PC-9 (cell line): ENCODE measurements at regions not wholly inside any gene's neighbourhood (a gene's known extent, or its start where the extent isn't known, plus 50 kb on each side); places are given as distances from the start of the nearest gene placed in this dataset.

Experiments used
- BruUV-seq: library from RNA; stranded (reverse); fragments of 400-500 nt; replicated peaks from 2 replicates; lab custom pipeline; 2021; lab: Mats Ljungman, UMichigan
- CTCF ChIA-PET: fragments of 300-600 bp; sonication (Branson Sonifier 250); formaldehyde crosslinking; loops from one replicate; lab custom pipeline; 2022; ENCODE audit warnings: antibody characterized with exemption; lab: Charles Lee
- POLR2A ChIA-PET: fragments of 300-600 bp; sonication (Branson Sonifier 250); formaldehyde crosslinking; loops from one replicate; lab custom pipeline; 2022; ENCODE audit warnings: antibody characterized with exemption; ENCODE audit not compliant: unreplicated experiment; lab: Charles Lee
- DNase-seq, 2 experiments: peaks; one replicate each; pipeline versions ENCODE4 v3.0.0 to v3.0.0-alpha.2; 2015 to 2022; ENCODE audit warnings: mixed read lengths in 1 of 2
- H2AFZ ChIP-seq: fragments of 200-600 bp; sonication (generic); 2 replicates; pipeline ENCODE4 v1.8.1; 2017; ENCODE audit warnings: antibody characterized with exemption
- H3F3A ChIP-seq: fragments of 200-600 bp; sonication (generic); 2 replicates; pipeline ENCODE4 v1.8.1; 2017; ENCODE audit warnings: antibody characterized with exemption, mild to moderate bottlenecking, low read depth; ENCODE audit not compliant: insufficient read depth
- H3K27ac ChIP-seq: fragments of 200-600 bp; sonication (generic); 2 replicates; pipeline ENCODE4 v1.6.1; 2016; ENCODE audit warnings: mixed run types
- H3K27me3 ChIP-seq: fragments of 200-600 bp; sonication (generic); 2 replicates; pipeline ENCODE4 v1.6.1; 2016; ENCODE audit warnings: low read depth, mixed run types; ENCODE audit not compliant: insufficient read depth
- H3K36me3 ChIP-seq: fragments of 200-600 bp; sonication (generic); 2 replicates; pipeline ENCODE4 v1.6.1; 2016; ENCODE audit warnings: low read depth, mixed run types
- H3K4me1 ChIP-seq: fragments of 200-600 bp; sonication (generic); replicated peaks from 2 replicates; pipeline ENCODE4 v1.6.1; 2016; ENCODE audit warnings: mixed run types; ENCODE audit not compliant: insufficient read depth
- H3K4me2 ChIP-seq: fragments of 200-600 bp; sonication (generic); 2 replicates; pipeline ENCODE4 v1.6.1; 2017; ENCODE audit warnings: mixed run types
- H3K4me3 ChIP-seq: fragments of 200-600 bp; sonication (generic); 2 replicates; pipeline ENCODE4 v1.6.1; 2016; ENCODE audit warnings: mixed run types
- H3K79me2 ChIP-seq: fragments of 200-600 bp; sonication (generic); 2 replicates; pipeline ENCODE4 v1.6.1; 2017; ENCODE audit warnings: low read depth, mixed run types
- H3K9me2 ChIP-seq: fragments of 200-600 bp; sonication (generic); 2 replicates; pipeline ENCODE4 v1.8.1; 2017; ENCODE audit warnings: mild to moderate bottlenecking; ENCODE audit not compliant: insufficient read depth
- H3K9me3 ChIP-seq: fragments of 200-600 bp; sonication (generic); 2 replicates; pipeline ENCODE4 v1.8.1; 2016; ENCODE audit warnings: low read depth; ENCODE audit not compliant: insufficient read depth
- H4K20me1 ChIP-seq: fragments of 200-600 bp; sonication (generic); 2 replicates; pipeline ENCODE4 v1.8.1; 2017; ENCODE audit not compliant: insufficient read depth
- CTCF ChIP-seq: fragments of 200-600 bp; sonication (generic); conservative IDR thresholded peaks from 2 replicates; pipeline ENCODE4 v1.6.1; 2017; ENCODE audit warnings: mixed run types, antibody characterized with exemption, mild to moderate bottlenecking, moderate library complexity
- EZH2 ChIP-seq: fragments of 200-600 bp; sonication (generic); IDR thresholded peaks from 2 replicates; pipeline ENCODE4 v1.8.0; 2017; ENCODE audit warnings: antibody characterized with exemption, low read depth
- intact Hi-C: fragments of 100-400 bp; cut with micrococcal nuclease; formaldehyde crosslinking; loops from one replicate; pipeline ENCODE4 v1.10.0; 2022; ENCODE audit not compliant: unreplicated experiment

- no peaks in the 10 kb centered on the region for H3K9me2 ChIP-seq
- H4K20me1 ChIP-seq = no peaks in the 10 kb centered on the region
- no TSS peak for BruUV-seq
- H3F3A ChIP-seq = no peaks in the 10 kb centered on the region
- no peak overlapping the region for H3K4me3 ChIP-seq
- no peaks in the 10 kb centered on the region for H3K36me3 ChIP-seq
- no peak overlapping the region for H3K27ac ChIP-seq
- no peak for TF ChIP-seq CTCF
- TF ChIP-seq EZH2 = no peak
- no peaks in the 10 kb centered on the region for H3K9me3 ChIP-seq
- ChIA-PET CTCF (no interaction called here), POLR2A (no interaction called here)
- DNase-seq = no peak
- intact Hi-C loops = no loop called here
- H3K79me2 ChIP-seq = no peaks in the 10 kb centered on the region
- H3K4me1 ChIP-seq = no peaks in the 10 kb centered on the region
- H3K4me2 ChIP-seq = no peak overlapping the region
- H2AFZ ChIP-seq = no peak overlapping the region
- no peaks in the 10 kb centered on the region for H3K27me3 ChIP-seq
Observed at GRCh38 chr6:153645326-153645725, 393.7 kb upstream of the OPRM1 start.

GRCh38 chr6:153644000-153644399 is 395.0 kb upstream of the OPRM1 start:
- H2AFZ ChIP-seq = no peak overlapping the region
- H3K4me3 ChIP-seq = no peak overlapping the region
- no peaks in the 10 kb centered on the region for H3K4me1 ChIP-seq
- no peak overlapping the region for H3K27ac ChIP-seq
- H3K9me2 ChIP-seq = no peaks in the 10 kb centered on the region
- no peaks in the 10 kb centered on the region for H3K79me2 ChIP-seq
- H3F3A ChIP-seq = no peaks in the 10 kb centered on the region
- no peaks in the 10 kb centered on the region for H3K36me3 ChIP-seq
- ChIA-PET POLR2A (no interaction called here), CTCF (no interaction called here)
- BruUV-seq = no TSS peak
- H3K4me2 ChIP-seq = no peak overlapping the region
- DNase-seq = no peak
- no peak for TF ChIP-seq EZH2
- no peak for TF ChIP-seq CTCF
- no peaks in the 10 kb centered on the region for H3K9me3 ChIP-seq
- H3K27me3 ChIP-seq = no peaks in the 10 kb centered on the region
- intact Hi-C loops = no loop called here
- no peaks in the 10 kb centered on the region for H4K20me1 ChIP-seq

GRCh38 chr6:153634416-153634815 is 404.6 kb upstream of the OPRM1 start:
- Histone ChIP-seq H3F3A (no peaks in the 10 kb centered on the region), H3K4me3 (no peak overlapping the region), H3K36me3 (no peaks in the 10 kb centered on the region), H3K79me2 (no peaks in the 10 kb centered on the region), H3K4me2 (no peak overlapping the region), H3K4me1 (no peaks in the 10 kb centered on the region), H3K9me3 (0 out of 2 replicates have a peak, but pooled peaks cover 4% of the 10 kb centered on the region), H3K9me2 (no peaks in the 10 kb centered on the region), H3K27ac (no peak overlapping the region), H2AFZ (no peak overlapping the region), H3K27me3 (no peaks in the 10 kb centered on the region), H4K20me1 (no peaks in the 10 kb centered on the region)
- intact Hi-C loops = no loop called here
- POLR2A ChIA-PET = no interaction called here
- TF ChIP-seq CTCF (no peak), EZH2 (no peak)
- CTCF ChIA-PET = interaction anchor here (0.6 kb wide), 1 partner anchor 388 kb away, joined by 3 read pairs; no protein-coding TSS in a partner anchor
- no TSS peak for BruUV-seq
- DNase-seq = no peak
